ENCODE measurements at regions not wholly inside any gene's neighbourhood (a gene's known extent, or its start where the extent isn't known, plus 50 kb on each side); places are given as distances from the start of the nearest gene placed in this dataset.

DNA sequence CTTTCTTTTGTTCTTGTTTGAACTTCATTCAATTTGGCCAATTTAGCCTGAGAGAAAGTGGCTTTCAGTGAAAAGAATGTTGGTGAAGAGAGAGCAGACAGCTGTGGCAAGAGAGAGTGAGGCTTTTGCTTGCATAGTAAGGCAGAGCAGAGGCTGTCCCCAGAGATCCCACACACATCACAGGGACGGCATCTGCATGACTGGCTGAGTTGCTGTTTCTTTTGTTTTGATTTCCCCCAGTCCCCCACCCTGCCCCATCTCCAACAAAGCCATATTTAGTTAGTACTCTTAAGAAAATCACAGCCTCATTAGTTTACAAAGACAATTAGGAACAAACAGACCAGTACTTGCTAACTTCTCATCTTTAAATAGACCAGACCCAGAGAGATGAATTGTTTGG, 363.9 kb upstream of the SEMA6A start:
- TF ChIP-seq, protein P1, sequence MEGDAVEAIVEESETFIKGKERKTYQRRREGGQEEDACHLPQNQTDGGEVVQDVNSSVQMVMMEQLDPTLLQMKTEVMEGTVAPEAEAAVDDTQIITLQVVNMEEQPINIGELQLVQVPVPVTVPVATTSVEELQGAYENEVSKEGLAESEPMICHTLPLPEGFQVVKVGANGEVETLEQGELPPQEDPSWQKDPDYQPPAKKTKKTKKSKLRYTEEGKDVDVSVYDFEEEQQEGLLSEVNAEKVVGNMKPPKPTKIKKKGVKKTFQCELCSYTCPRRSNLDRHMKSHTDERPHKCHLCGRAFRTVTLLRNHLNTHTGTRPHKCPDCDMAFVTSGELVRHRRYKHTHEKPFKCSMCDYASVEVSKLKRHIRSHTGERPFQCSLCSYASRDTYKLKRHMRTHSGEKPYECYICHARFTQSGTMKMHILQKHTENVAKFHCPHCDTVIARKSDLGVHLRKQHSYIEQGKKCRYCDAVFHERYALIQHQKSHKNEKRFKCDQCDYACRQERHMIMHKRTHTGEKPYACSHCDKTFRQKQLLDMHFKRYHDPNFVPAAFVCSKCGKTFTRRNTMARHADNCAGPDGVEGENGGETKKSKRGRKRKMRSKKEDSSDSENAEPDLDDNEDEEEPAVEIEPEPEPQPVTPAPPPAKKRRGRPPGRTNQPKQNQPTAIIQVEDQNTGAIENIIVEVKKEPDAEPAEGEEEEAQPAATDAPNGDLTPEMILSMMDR (IDR thresholded peaks at IDR 0.05): no peak
- no peak for TF ChIP-seq ZFX (IDR thresholded peaks at IDR 0.05; ENCODE audit: borderline replicate concordance)

Measured in 22Rv1 (cell line).